Neuronal stem cell (in vitro differentiated cells): ENCODE measurements at regions not wholly inside any gene's neighbourhood (a gene's known extent, or its start where the extent isn't known, plus 50 kb on each side); places are given as distances from the start of the nearest gene placed in this dataset.

Experiments used
- DNase-seq: peaks from one replicate; pipeline ENCODE4 v3.0.0-alpha.2; 2013; ENCODE audit warnings: low spot score
- H2AFZ ChIP-seq: one replicate; pipeline ENCODE4 v1.6.1; 2013; ENCODE audit warnings: mild to moderate bottlenecking, low read length, inconsistent platforms
- H2AK5ac ChIP-seq: 2 replicates; pipeline ENCODE4 v1.6.1; 2013; ENCODE audit warnings: low read depth, mild to moderate bottlenecking, inconsistent platforms, low read length, moderate library complexity, mixed read lengths
- H2BK120ac ChIP-seq: 2 replicates; pipeline ENCODE4 v1.6.1; 2013; ENCODE audit warnings: low read depth, mild to moderate bottlenecking, inconsistent platforms, low read length, moderate library complexity, mixed read lengths
- H2BK12ac ChIP-seq: one replicate; pipeline ENCODE4 v1.6.1; 2013; ENCODE audit warnings: low read length, inconsistent platforms
- H2BK15ac ChIP-seq: 2 replicates; pipeline ENCODE4 v1.6.1; 2013; ENCODE audit warnings: mild to moderate bottlenecking, low read length, inconsistent platforms, mixed read lengths
- H2BK5ac ChIP-seq: one replicate; pipeline ENCODE4 v1.6.1; 2013; ENCODE audit warnings: inconsistent platforms, mild to moderate bottlenecking, low read length, moderate library complexity
- H3K14ac ChIP-seq: one replicate; pipeline ENCODE4 v1.6.1; 2013; ENCODE audit warnings: low read length, inconsistent platforms
- H3K18ac ChIP-seq: 2 replicates; pipeline ENCODE4 v1.6.1; 2013; ENCODE audit warnings: low read length, inconsistent platforms
- H3K23ac ChIP-seq: 2 replicates; pipeline ENCODE4 v1.6.1; 2013; ENCODE audit warnings: low read depth, mild to moderate bottlenecking, mixed read lengths, low read length, inconsistent platforms; ENCODE audit not compliant: poor library complexity
- H3K27ac ChIP-seq: replicated peaks from 3 replicates; pipeline ENCODE4 v1.5.1; 2013; ENCODE audit warnings: low read length, inconsistent platforms
- H3K27me3 ChIP-seq, 3 experiments: 2 replicates each; pipeline ENCODE4 v1.6.1; 2013; ENCODE audit warnings: low read length in 3 of 3, mild to moderate bottlenecking in 2 of 3, inconsistent platforms in 1 of 3, low read depth in 1 of 3, mixed read lengths in 1 of 3, moderate library complexity in 1 of 3; ENCODE audit not compliant: control insufficient read depth in 3 of 3, insufficient read depth in 3 of 3
- H3K36me3 ChIP-seq, 2 donors: replicated peaks in 1 of 2; 2 replicates each; pipeline ENCODE4 v1.6.1; 2013; ENCODE audit warnings: low read length in 2 of 2; ENCODE audit not compliant: control insufficient read depth in 2 of 2, insufficient read depth in 2 of 2
- H3K4ac ChIP-seq: 2 replicates; pipeline ENCODE4 v1.6.1; 2013; ENCODE audit warnings: inconsistent platforms, mild to moderate bottlenecking, low read length, moderate library complexity
- H3K4me1 ChIP-seq, 2 donors: 1 replicate in 1 of 2; 2 replicates in 1 of 2; pipeline ENCODE4 v1.6.1; 2013; ENCODE audit warnings: low read length in 2 of 2, low read depth in 1 of 2; ENCODE audit not compliant: control insufficient read depth in 2 of 2, insufficient read depth in 1 of 2
- H3K4me2 ChIP-seq: one replicate; pipeline ENCODE4 v1.6.1; 2013; ENCODE audit warnings: mild to moderate bottlenecking, low read length, inconsistent platforms; ENCODE audit not compliant: insufficient read depth, poor library complexity, severe bottlenecking
- H3K4me3 ChIP-seq, 2 donors: 2 replicates each; pipeline ENCODE4 v1.5.1; 2013; ENCODE audit warnings: low read length in 2 of 2, mild to moderate bottlenecking in 2 of 2, inconsistent platforms in 1 of 2, moderate library complexity in 1 of 2
- H3K79me1 ChIP-seq: one replicate; pipeline ENCODE4 v1.6.1; 2013; ENCODE audit warnings: low read depth, mild to moderate bottlenecking, inconsistent platforms, low read length, moderate library complexity
- H3K9ac ChIP-seq: one replicate; pipeline ENCODE4 v1.6.1; 2013; ENCODE audit warnings: mild to moderate bottlenecking, low read depth, low read length, inconsistent platforms; ENCODE audit not compliant: poor library complexity
- H3K9me3 ChIP-seq, 2 donors: replicated peaks in 1 of 2; 2 replicates each; pipeline versions ENCODE3 to v1.6.1; 2013; ENCODE audit warnings: low read length in 2 of 2, mild to moderate bottlenecking in 2 of 2, inconsistent platforms in 1 of 2, low read depth in 1 of 2, mixed read lengths in 1 of 2, moderate library complexity in 1 of 2; ENCODE audit not compliant: control insufficient read depth in 2 of 2, insufficient read depth in 1 of 2
- H4K8ac ChIP-seq: one replicate; pipeline ENCODE4 v1.6.1; 2013; ENCODE audit warnings: low read depth, mild to moderate bottlenecking, inconsistent platforms, low read length, moderate library complexity
- H4K91ac ChIP-seq: one replicate; pipeline ENCODE4 v1.6.1; 2013; ENCODE audit warnings: low read length, low read depth, mild to moderate bottlenecking, inconsistent platforms; ENCODE audit not compliant: poor library complexity
- WGBS, 2 donors: extraction: QIAGEN DNeasy Blood & Tissue Kit; methylation state at CpG; one replicate each; pipeline ENCODE4 v1.1.7; 2013; ENCODE audit warnings: missing lambda C conversion rate in 2 of 2, mixed read lengths in 1 of 2; ENCODE audit not compliant: insufficient read length in 2 of 2, insufficient replicate concordance in 1 of 2; ENCODE audit errors: extremely low coverage in 2 of 2; 5-methylcytosine and 5-hydroxymethylcytosine counted together

GRCh38 chr1:86259390-86259789, 102.8 kb upstream of the COL24A1 start:
- no peak overlapping the region for H3K27ac ChIP-seq

GRCh38 chr1:86258101-86258500, 101.5 kb upstream of the COL24A1 start:
- Histone ChIP-seq H2BK15ac (no peak overlapping the region), H2AFZ (no peak overlapping the region), H2BK12ac (no peak overlapping the region), H3K27ac (no peak overlapping the region), H2BK120ac (no peak overlapping the region), H4K8ac (peak overlapping the region; percentile 76), H3K27me3 (peaks cover 0 to 2% (median 0%) of the 10 kb centered on the region in 3 experiments), H3K4me2 (no peak overlapping the region), H3K18ac (no peak overlapping the region), H2BK5ac (no peak overlapping the region), H3K4me1 (no peaks in the 10 kb centered on the region), H3K4ac (no peak overlapping the region), H3K36me3 (no peaks in the 10 kb centered on the region), H3K23ac (no peak overlapping the region), H3K9me3 (no peaks in the 10 kb centered on the region), H3K4me3 (no peak overlapping the region), H4K91ac (no peak overlapping the region), H3K14ac (no peak overlapping the region), H3K79me1 (no peaks in the 10 kb centered on the region), H3K9ac (no peak overlapping the region), H2AK5ac (no peak overlapping the region)
- WGBS, 2 donors: no CpG with 5 or more reads among the region's 1 CpG
- DNase-seq: no peak

More at GRCh38 chr1:86259390-86259789, 102.8 kb upstream of the COL24A1 start:
- no peaks in the 10 kb centered on the region for H3K79me1 ChIP-seq
- DNase-seq: no peak
- no peak overlapping the region for H2BK15ac ChIP-seq
- H3K4ac ChIP-seq: no peak overlapping the region
- H3K9ac ChIP-seq: no peak overlapping the region
- no peak overlapping the region for H2AK5ac ChIP-seq
- no peak overlapping the region for H3K18ac ChIP-seq
- no peaks in the 10 kb centered on the region for H3K9me3 ChIP-seq
- no CpG with 5 or more reads among the region's 1 CpG for WGBS, 2 donors
- peaks cover 0 to 2% (median 0%) of the 10 kb centered on the region in 3 experiments for H3K27me3 ChIP-seq
- H2BK5ac ChIP-seq: no peak overlapping the region
- no peaks in the 10 kb centered on the region for H3K36me3 ChIP-seq
- no peak overlapping the region for H4K91ac ChIP-seq
- H3K4me3 ChIP-seq: no peak overlapping the region
- no peak overlapping the region for H3K23ac ChIP-seq
- no peak overlapping the region for H2BK12ac ChIP-seq
- no peaks in the 10 kb centered on the region for H3K4me1 ChIP-seq
- no peak overlapping the region for H2AFZ ChIP-seq
- H4K8ac ChIP-seq: no peak overlapping the region
- H2BK120ac ChIP-seq: no peak overlapping the region
- no peak overlapping the region for H3K14ac ChIP-seq
- no peak overlapping the region for H3K4me2 ChIP-seq

GRCh38 chr1:86247597-86248279, 91.2 kb upstream of the COL24A1 start:
- no peak overlapping the region for H3K9ac ChIP-seq

GRCh38 chr1:86245566-86246190, 89.1 kb upstream of the COL24A1 start:
- no peak overlapping the region for H4K8ac ChIP-seq
- H3K18ac ChIP-seq: no peak overlapping the region
- H3K9ac ChIP-seq: no peak overlapping the region
- H3K23ac ChIP-seq: no peak overlapping the region
- no peaks in the 10 kb centered on the region for H3K36me3 ChIP-seq
- no peak overlapping the region for H2AFZ ChIP-seq
- no peak overlapping the region for H2BK15ac ChIP-seq
- H2BK5ac ChIP-seq: no peak overlapping the region
- H2BK12ac ChIP-seq: no peak overlapping the region
- WGBS, 2 donors: no CpG with 5 or more reads among the region's 9 CpGs
- H3K9me3 ChIP-seq: no peaks in the 10 kb centered on the region
- H3K4me1 ChIP-seq: no peaks in the 10 kb centered on the region
- no peak overlapping the region for H3K4me2 ChIP-seq
- no peak overlapping the region for H4K91ac ChIP-seq
- no peaks in the 10 kb centered on the region for H3K79me1 ChIP-seq
- no peak overlapping the region for H3K14ac ChIP-seq
- no peak overlapping the region for H2AK5ac ChIP-seq
- no peak overlapping the region for H2BK120ac ChIP-seq
- H3K27me3 ChIP-seq: no peaks in the 10 kb centered on the region
- no peak overlapping the region for H3K27ac ChIP-seq
- H3K4me3 ChIP-seq: no peak overlapping the region
- DNase-seq: no peak
- H3K4ac ChIP-seq: no peak overlapping the region

More at GRCh38 chr1:86247597-86248279, 91.2 kb upstream of the COL24A1 start:
- Histone ChIP-seq H2AFZ (no peak overlapping the region), H4K91ac (no peak overlapping the region), H2BK5ac (no peak overlapping the region), H3K27me3 (no peaks in the 10 kb centered on the region), H2AK5ac (no peak overlapping the region), H2BK120ac (no peak overlapping the region), H4K8ac (no peak overlapping the region), H2BK15ac (no peak overlapping the region), H3K4me3 (no peak overlapping the region), H3K23ac (no peak overlapping the region), H3K79me1 (no peaks in the 10 kb centered on the region), H3K36me3 (no peaks in the 10 kb centered on the region), H3K4me2 (no peak overlapping the region), H3K27ac (no peak overlapping the region), H3K18ac (no peak overlapping the region), H3K4ac (no peak overlapping the region), H3K4me1 (no peaks in the 10 kb centered on the region), H2BK12ac (no peak overlapping the region), H3K14ac (no peak overlapping the region), H3K9me3 (no peaks in the 10 kb centered on the region)
- WGBS, 2 donors: no CpG with 5 or more reads among the region's 6 CpGs
- DNase-seq: no peak
